ENCODE measurements at regions not wholly inside any gene's neighbourhood (a gene's known extent, or its start where the extent isn't known, plus 50 kb on each side); places are given as distances from the start of the nearest gene placed in this dataset.

DNA sequence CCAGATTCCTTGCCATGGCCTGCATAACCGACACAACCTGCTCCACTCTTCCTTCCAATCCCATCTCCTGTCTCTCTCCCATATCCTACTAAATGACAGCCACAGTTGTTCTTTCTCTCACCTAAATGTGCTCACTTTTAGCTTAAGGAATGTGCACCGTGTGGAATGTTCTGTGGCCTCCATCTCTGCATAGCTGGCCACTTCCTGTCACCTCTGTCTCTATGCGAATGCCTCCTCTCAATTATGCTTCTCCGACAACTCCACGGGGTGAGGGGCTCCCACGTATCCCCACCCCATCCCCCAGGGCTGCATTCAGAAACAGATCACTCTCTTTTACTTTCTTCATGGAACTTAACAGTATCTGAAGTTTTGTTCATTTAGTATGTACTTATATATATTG is 110.7 kb downstream of the RAB18 start:
- TF ChIP-seq NFIC (IDR thresholded peaks at IDR 0.05; ENCODE audit: low read length) (no peak), CSRNP1 (CRISPR knock-in tag; IDR thresholded peaks at IDR 0.05) (no peak), ZNF562 (CRISPR knock-in tag; IDR thresholded peaks at IDR 0.05; ENCODE audit: borderline replicate concordance) (no peak), MXI1 (IDR thresholded peaks at IDR 0.05; ENCODE audit: borderline replicate concordance, low read depth, low read length) (no peak), JUNB (CRISPR knock-in tag; IDR thresholded peaks at IDR 0.05; ENCODE audit: borderline replicate concordance) (no peak), JUND (CRISPR knock-in tag; IDR thresholded peaks at IDR 0.05) (no peak), ZNF878 (CRISPR knock-in tag; IDR thresholded peaks at IDR 0.05) (no peak), SYNCRIP (IDR thresholded peaks at IDR 0.05; ENCODE audit: insufficient read depth, low read depth, low read length) (no peak), GATA4 (IDR thresholded peaks at IDR 0.05; ENCODE audit: borderline replicate concordance, low read depth) (no peak), ZNF768 (CRISPR knock-in tag; IDR thresholded peaks at IDR 0.05) (no peak), ZBTB7A (CRISPR knock-in tag; IDR thresholded peaks at IDR 0.05) (no peak)
- TF ChIP-seq, protein P1, sequence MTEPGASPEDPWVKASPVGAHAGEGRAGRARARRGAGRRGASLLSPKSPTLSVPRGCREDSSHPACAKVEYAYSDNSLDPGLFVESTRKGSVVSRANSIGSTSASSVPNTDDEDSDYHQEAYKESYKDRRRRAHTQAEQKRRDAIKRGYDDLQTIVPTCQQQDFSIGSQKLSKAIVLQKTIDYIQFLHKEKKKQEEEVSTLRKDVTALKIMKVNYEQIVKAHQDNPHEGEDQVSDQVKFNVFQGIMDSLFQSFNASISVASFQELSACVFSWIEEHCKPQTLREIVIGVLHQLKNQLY (CRISPR knock-in tag; IDR thresholded peaks at IDR 0.05) = no peak
- Histone ChIP-seq H3K4me2 (ENCODE audit: low read depth, low read length) (no peak overlapping the region), H2AFZ (ENCODE audit: low read length) (no peak overlapping the region), H3K4me3 (replicated peaks in 1 of 3; ENCODE audit: insufficient read depth in 1 of 3, low read depth in 2 of 3, low read length in 3 of 3) (no peak overlapping the region), H3K4me1 (ENCODE audit: insufficient read depth, low read length) (no peaks in the 10 kb centered on the region), H3K9ac (ENCODE audit: insufficient read depth, low read depth, low read length) (no peak overlapping the region), H3K27me3 (ENCODE audit: control insufficient read depth in 1 of 2, insufficient read depth in 2 of 2, low read length in 2 of 2) (peaks cover 0 to 41% of the 10 kb centered on the region in 2 experiments; a peak in 3 of 5 replicates), H3K27ac (ENCODE audit: extremely low read length, insufficient read depth, low read length) (no peak overlapping the region), H3K9me3 (ENCODE audit: low read length) (no peaks in the 10 kb centered on the region), H3K36me3 (replicated peaks in 1 of 2; ENCODE audit: control insufficient read depth in 1 of 2, insufficient read depth in 2 of 2, low read length in 2 of 2) (no peaks in the 10 kb centered on the region), H4K20me1 (ENCODE audit: insufficient read depth, low read length) (no peaks in the 10 kb centered on the region), H3K79me2 (ENCODE audit: insufficient read depth, low read length) (no peaks in the 10 kb centered on the region)
- no peak for FAIRE-seq
- no peak for ATAC-seq
- no TSS peak for BruUV-seq (replicated peaks)
- WGBS (ENCODE audit: low lambda C conversion rate) = 13% methylated on average over 6 of the region's 6 CpGs
- intact Hi-C loops (cut with micrococcal nuclease; ENCODE audit: unreplicated experiment) = no loop called here
- CTCF ChIA-PET (ENCODE audit: low intra/inter-chr PET ratio, low total read pairs) = no interaction called here
- POLR2A ChIA-PET = no interaction called here
- DNase-seq (ENCODE audit: low spot score) = no peak
- in situ Hi-C loops (cut with HindIII; ENCODE audit: extremely low pct_ligation_motif_present, low pct_unique_long_range_greater_than_20kb) = no loop called here

All from HepG2 (cell line).